Activated naive CD4-positive, alpha-beta T cell treated with anti-CD3 and anti-CD28 coated beads, Interleukin-2, amount 50 U/mL, for 24 hours (primary cell): ENCODE measurements at regions not wholly inside any gene's neighbourhood (a gene's known extent, or its start where the extent isn't known, plus 50 kb on each side); places are given as distances from the start of the nearest gene placed in this dataset.

ENCODE experiments used
- H3K27ac Mint-ChIP-seq: one replicate; pipeline ENCODE4 v1.8.0; 2021; ENCODE audit warnings: mild to moderate bottlenecking, mixed read lengths
- H3K27me3 Mint-ChIP-seq: one replicate; pipeline ENCODE4 v1.8.0; 2021; ENCODE audit warnings: mixed read lengths
- H3K36me3 Mint-ChIP-seq: one replicate; pipeline ENCODE4 v1.8.0; 2021; ENCODE audit warnings: mixed read lengths
- H3K4me1 Mint-ChIP-seq: one replicate; pipeline ENCODE4 v1.8.0; 2021; ENCODE audit warnings: mixed read lengths
- H3K4me3 Mint-ChIP-seq: one replicate; pipeline ENCODE4 v1.8.0; 2021; ENCODE audit warnings: mild to moderate bottlenecking, mixed read lengths
- H3K9me3 Mint-ChIP-seq: one replicate; pipeline ENCODE4 v1.8.0; 2021; ENCODE audit warnings: mixed read lengths

GRCh38 chr19:30743011-30743410 lies 370.8 kb downstream of the ZNF536 start:
- Mint-ChIP-seq H3K4me3 (no peak overlapping the region), H3K9me3 (no peaks in the 10 kb centered on the region), H3K4me1 (no peaks in the 10 kb centered on the region), H3K27me3 (peaks cover 1% of the 10 kb centered on the region), H3K36me3 (no peaks in the 10 kb centered on the region), H3K27ac (no peak overlapping the region)

- Mint-ChIP-seq H3K9me3 (no peaks in the 10 kb centered on the region), H3K4me3 (no peak overlapping the region), H3K36me3 (no peaks in the 10 kb centered on the region), H3K27ac (no peak overlapping the region), H3K4me1 (no peaks in the 10 kb centered on the region), H3K27me3 (peaks cover 1% of the 10 kb centered on the region)
Measured at GRCh38 chr19:30742406-30742938, 370.3 kb downstream of the ZNF536 start.

GRCh38 chr19:30741566-30741965 lies 369.4 kb downstream of the ZNF536 start:
- Mint-ChIP-seq H3K36me3 (no peaks in the 10 kb centered on the region), H3K27ac (no peak overlapping the region), H3K9me3 (no peaks in the 10 kb centered on the region), H3K27me3 (peaks cover 3% of the 10 kb centered on the region), H3K4me3 (no peak overlapping the region), H3K4me1 (no peaks in the 10 kb centered on the region)

- H3K27ac Mint-ChIP-seq = no peak overlapping the region
- H3K4me1 Mint-ChIP-seq = no peaks in the 10 kb centered on the region
- H3K4me3 Mint-ChIP-seq = no peak overlapping the region
- no peaks in the 10 kb centered on the region for H3K9me3 Mint-ChIP-seq
- no peaks in the 10 kb centered on the region for H3K36me3 Mint-ChIP-seq
- peaks cover 3% of the 10 kb centered on the region for H3K27me3 Mint-ChIP-seq
Measured at GRCh38 chr19:30739394-30739793, 367.2 kb downstream of the ZNF536 start.

- no peaks in the 10 kb centered on the region for H3K36me3 Mint-ChIP-seq
- H3K27ac Mint-ChIP-seq = no peak overlapping the region
- no peaks in the 10 kb centered on the region for H3K4me1 Mint-ChIP-seq
- peaks cover 4% of the 10 kb centered on the region for H3K27me3 Mint-ChIP-seq
- no peaks in the 10 kb centered on the region for H3K9me3 Mint-ChIP-seq
- H3K4me3 Mint-ChIP-seq = no peak overlapping the region
Measured at GRCh38 chr19:30738047-30738446, 365.9 kb downstream of the ZNF536 start.

- Mint-ChIP-seq H3K27me3 (peaks cover 4% of the 10 kb centered on the region), H3K9me3 (no peaks in the 10 kb centered on the region), H3K27ac (no peak overlapping the region), H3K36me3 (no peaks in the 10 kb centered on the region), H3K4me1 (no peaks in the 10 kb centered on the region), H3K4me3 (no peak overlapping the region)
Measured at GRCh38 chr19:30734669-30735068, 362.5 kb downstream of the ZNF536 start.

GRCh38 chr19:30733826-30734550 lies 361.8 kb downstream of the ZNF536 start:
- Mint-ChIP-seq H3K27ac (no peak overlapping the region), H3K36me3 (no peaks in the 10 kb centered on the region), H3K4me3 (no peak overlapping the region), H3K9me3 (no peaks in the 10 kb centered on the region), H3K27me3 (peaks cover 4% of the 10 kb centered on the region), H3K4me1 (no peaks in the 10 kb centered on the region)

- Mint-ChIP-seq H3K36me3 (no peaks in the 10 kb centered on the region), H3K9me3 (no peaks in the 10 kb centered on the region), H3K4me3 (no peak overlapping the region), H3K27ac (no peak overlapping the region), H3K27me3 (peaks cover 2% of the 10 kb centered on the region), H3K4me1 (no peaks in the 10 kb centered on the region)
Measured at GRCh38 chr19:30731591-30731990, 359.4 kb downstream of the ZNF536 start.

GRCh38 chr19:30729451-30729850 lies 357.3 kb downstream of the ZNF536 start:
- no peaks in the 10 kb centered on the region for H3K36me3 Mint-ChIP-seq
- no peak overlapping the region for H3K27ac Mint-ChIP-seq
- no peak overlapping the region for H3K4me3 Mint-ChIP-seq
- H3K27me3 Mint-ChIP-seq = peaks cover 2% of the 10 kb centered on the region
- no peaks in the 10 kb centered on the region for H3K9me3 Mint-ChIP-seq
- no peaks in the 10 kb centered on the region for H3K4me1 Mint-ChIP-seq

- Mint-ChIP-seq H3K27ac (no peak overlapping the region), H3K4me3 (no peak overlapping the region), H3K4me1 (peaks cover 9% of the 10 kb centered on the region), H3K27me3 (peaks cover 3% of the 10 kb centered on the region), H3K9me3 (no peaks in the 10 kb centered on the region), H3K36me3 (no peaks in the 10 kb centered on the region)
Measured at GRCh38 chr19:30722761-30723160, 350.6 kb downstream of the ZNF536 start.

GRCh38 chr19:30722186-30722585 lies 350.0 kb downstream of the ZNF536 start:
- no peak overlapping the region for H3K27ac Mint-ChIP-seq
- H3K27me3 Mint-ChIP-seq = peaks cover 3% of the 10 kb centered on the region
- no peak overlapping the region for H3K4me3 Mint-ChIP-seq
- no peaks in the 10 kb centered on the region for H3K36me3 Mint-ChIP-seq
- H3K4me1 Mint-ChIP-seq = peaks cover 9% of the 10 kb centered on the region
- no peaks in the 10 kb centered on the region for H3K9me3 Mint-ChIP-seq

GRCh38 chr19:30719999-30720345 lies 347.8 kb downstream of the ZNF536 start:
- Mint-ChIP-seq H3K9me3 (no peaks in the 10 kb centered on the region), H3K4me1 (peaks cover 9% of the 10 kb centered on the region), H3K4me3 (peak overlapping the region; percentile 44), H3K27me3 (peaks cover 5% of the 10 kb centered on the region), H3K27ac (no peak overlapping the region), H3K36me3 (no peaks in the 10 kb centered on the region)

GRCh38 chr19:30719189-30719998 lies 347.2 kb downstream of the ZNF536 start:
- no peaks in the 10 kb centered on the region for H3K36me3 Mint-ChIP-seq
- peaks cover 7% of the 10 kb centered on the region for H3K27me3 Mint-ChIP-seq
- no peak overlapping the region for H3K27ac Mint-ChIP-seq
- H3K4me3 Mint-ChIP-seq = peak overlapping the region; percentile 65
- H3K9me3 Mint-ChIP-seq = no peaks in the 10 kb centered on the region
- H3K4me1 Mint-ChIP-seq = peaks cover 9% of the 10 kb centered on the region

GRCh38 chr19:30718707-30719106 lies 346.5 kb downstream of the ZNF536 start:
- peaks cover 9% of the 10 kb centered on the region for H3K4me1 Mint-ChIP-seq
- peaks cover 7% of the 10 kb centered on the region for H3K27me3 Mint-ChIP-seq
- peak overlapping the region; percentile 66 for H3K4me3 Mint-ChIP-seq
- H3K27ac Mint-ChIP-seq = no peak overlapping the region
- H3K9me3 Mint-ChIP-seq = no peaks in the 10 kb centered on the region
- H3K36me3 Mint-ChIP-seq = no peaks in the 10 kb centered on the region

GRCh38 chr19:30718014-30718413 lies 345.8 kb downstream of the ZNF536 start:
- H3K36me3 Mint-ChIP-seq = no peaks in the 10 kb centered on the region
- peaks cover 9% of the 10 kb centered on the region for H3K4me1 Mint-ChIP-seq
- H3K27ac Mint-ChIP-seq = no peak overlapping the region
- H3K4me3 Mint-ChIP-seq = no peak overlapping the region
- H3K27me3 Mint-ChIP-seq = peaks cover 7% of the 10 kb centered on the region
- no peaks in the 10 kb centered on the region for H3K9me3 Mint-ChIP-seq

GRCh38 chr19:30717381-30717780 lies 345.2 kb downstream of the ZNF536 start:
- no peaks in the 10 kb centered on the region for H3K9me3 Mint-ChIP-seq
- H3K27ac Mint-ChIP-seq = no peak overlapping the region
- peaks cover 9% of the 10 kb centered on the region for H3K4me1 Mint-ChIP-seq
- peaks cover 7% of the 10 kb centered on the region for H3K27me3 Mint-ChIP-seq
- no peaks in the 10 kb centered on the region for H3K36me3 Mint-ChIP-seq
- no peak overlapping the region for H3K4me3 Mint-ChIP-seq
